ENCODE measurements at regions not wholly inside any gene's neighbourhood (a gene's known extent, or its start where the extent isn't known, plus 50 kb on each side); places are given as distances from the start of the nearest gene placed in this dataset.

DNA sequence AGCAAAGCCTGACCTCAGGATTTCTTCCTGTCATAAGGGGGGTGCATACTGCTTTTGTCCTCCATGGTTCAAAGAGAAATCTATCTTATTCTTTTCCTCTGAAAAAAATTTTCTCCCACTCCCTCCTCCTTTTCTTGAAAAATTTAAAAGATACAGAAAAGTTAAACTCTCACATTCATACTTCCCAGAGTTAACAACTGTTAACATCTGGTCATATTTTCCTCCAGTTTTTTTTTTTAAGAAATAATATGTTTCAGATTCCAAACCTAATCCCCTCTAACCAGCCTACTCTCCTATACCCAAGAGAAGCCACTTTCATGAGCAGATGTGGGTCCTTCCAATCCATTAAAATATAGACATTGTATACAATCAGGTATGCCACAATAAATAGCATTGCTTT lies 378.9 kb upstream of the HNRNPA3 start:
- TF ChIP-seq, protein P1, sequence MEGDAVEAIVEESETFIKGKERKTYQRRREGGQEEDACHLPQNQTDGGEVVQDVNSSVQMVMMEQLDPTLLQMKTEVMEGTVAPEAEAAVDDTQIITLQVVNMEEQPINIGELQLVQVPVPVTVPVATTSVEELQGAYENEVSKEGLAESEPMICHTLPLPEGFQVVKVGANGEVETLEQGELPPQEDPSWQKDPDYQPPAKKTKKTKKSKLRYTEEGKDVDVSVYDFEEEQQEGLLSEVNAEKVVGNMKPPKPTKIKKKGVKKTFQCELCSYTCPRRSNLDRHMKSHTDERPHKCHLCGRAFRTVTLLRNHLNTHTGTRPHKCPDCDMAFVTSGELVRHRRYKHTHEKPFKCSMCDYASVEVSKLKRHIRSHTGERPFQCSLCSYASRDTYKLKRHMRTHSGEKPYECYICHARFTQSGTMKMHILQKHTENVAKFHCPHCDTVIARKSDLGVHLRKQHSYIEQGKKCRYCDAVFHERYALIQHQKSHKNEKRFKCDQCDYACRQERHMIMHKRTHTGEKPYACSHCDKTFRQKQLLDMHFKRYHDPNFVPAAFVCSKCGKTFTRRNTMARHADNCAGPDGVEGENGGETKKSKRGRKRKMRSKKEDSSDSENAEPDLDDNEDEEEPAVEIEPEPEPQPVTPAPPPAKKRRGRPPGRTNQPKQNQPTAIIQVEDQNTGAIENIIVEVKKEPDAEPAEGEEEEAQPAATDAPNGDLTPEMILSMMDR (IDR thresholded peaks at IDR 0.05; ENCODE audit: poor library complexity), result no peak
- TF ChIP-seq EZH2 (IDR thresholded peaks at IDR 0.05; ENCODE audit: borderline replicate concordance), result no peak
